SW480 (cell line): ENCODE measurements at regions not wholly inside any gene's neighbourhood (a gene's known extent, or its start where the extent isn't known, plus 50 kb on each side); places are given as distances from the start of the nearest gene placed in this dataset.
A peak's percentile ranks its signal among the peaks of the same experiment; 100 is the strongest.

Source experiments
- DNase-seq: peaks from one replicate; pipeline ENCODE4 v3.0.0-alpha.2; 2016; ENCODE audit warnings: low spot score

DNA sequence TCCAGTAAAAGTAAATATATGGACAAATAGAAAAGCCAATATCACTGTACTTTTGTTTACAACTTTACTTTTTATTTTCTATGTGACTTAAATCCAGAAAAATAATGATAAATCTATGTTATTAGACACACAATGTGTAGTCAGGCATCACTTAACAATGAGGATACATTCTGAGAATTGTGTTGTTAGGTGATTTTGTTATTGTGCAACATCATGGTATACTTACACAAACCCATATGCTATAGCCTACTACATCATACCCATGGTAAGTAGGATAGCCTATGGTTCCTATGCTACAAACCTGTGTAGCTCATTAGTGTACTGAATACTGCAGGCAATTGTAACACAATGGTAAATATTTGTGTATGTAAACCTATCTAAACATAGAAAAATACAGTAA lies 781.7 kb upstream of the GHITM start:
- no peak for DNase-seq

DNA sequence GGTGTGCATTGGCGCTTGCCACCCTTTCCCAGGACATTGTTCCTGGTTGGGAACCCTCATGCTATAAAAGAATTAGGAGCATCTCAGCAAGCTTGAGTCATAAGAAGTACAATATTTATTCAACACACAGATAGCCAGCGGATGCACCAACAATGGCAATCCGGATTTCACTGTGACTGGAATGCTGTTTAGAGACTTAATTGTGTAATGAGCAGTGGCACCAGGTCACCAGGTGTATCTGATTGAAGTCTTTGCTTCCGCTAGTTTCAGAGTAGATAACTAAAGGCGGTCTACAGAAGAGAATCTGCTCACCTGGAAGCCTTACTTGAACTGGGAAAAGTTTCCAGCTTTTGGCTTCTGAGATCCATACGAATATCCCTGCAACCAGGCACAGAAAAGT lies 772.3 kb upstream of the GHITM start:
- no peak for DNase-seq

DNA sequence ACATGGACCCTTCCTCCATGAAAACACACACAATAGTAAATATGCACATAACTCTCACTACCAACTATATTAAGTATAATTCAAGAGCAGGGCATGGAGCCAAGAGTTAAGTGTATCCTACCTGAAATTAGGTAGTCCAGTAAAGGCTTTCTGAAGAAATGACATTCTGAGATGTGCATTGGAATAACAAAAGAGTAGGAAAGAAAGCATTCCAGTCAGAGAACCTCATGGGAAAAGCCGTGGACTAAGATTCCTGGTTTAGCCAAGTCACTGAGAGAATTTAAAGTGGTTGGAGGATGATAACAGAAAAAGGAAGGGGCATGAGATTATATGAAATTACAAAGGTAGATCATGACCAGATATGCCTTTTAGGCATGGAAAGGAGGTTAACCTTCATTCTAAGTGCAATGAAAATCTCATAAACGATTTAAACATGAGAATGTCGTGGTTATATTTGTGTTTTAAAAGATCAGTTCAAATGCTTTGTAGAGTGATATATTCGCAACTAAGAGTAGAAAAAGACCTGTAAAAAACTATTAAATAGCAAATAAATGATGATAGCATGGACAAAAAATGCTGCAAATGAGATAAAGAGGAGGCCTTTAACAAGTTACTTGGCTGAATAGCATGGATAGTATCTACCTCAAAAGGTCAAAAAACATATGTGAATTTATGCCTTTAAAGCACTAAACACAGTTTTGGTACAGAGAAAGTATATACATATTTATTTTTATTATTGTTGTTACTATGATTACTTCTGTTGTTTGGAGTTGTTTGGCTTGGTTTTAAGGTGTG lies 767.4 kb upstream of the GHITM start:
- DNase-seq: no peak

DNA sequence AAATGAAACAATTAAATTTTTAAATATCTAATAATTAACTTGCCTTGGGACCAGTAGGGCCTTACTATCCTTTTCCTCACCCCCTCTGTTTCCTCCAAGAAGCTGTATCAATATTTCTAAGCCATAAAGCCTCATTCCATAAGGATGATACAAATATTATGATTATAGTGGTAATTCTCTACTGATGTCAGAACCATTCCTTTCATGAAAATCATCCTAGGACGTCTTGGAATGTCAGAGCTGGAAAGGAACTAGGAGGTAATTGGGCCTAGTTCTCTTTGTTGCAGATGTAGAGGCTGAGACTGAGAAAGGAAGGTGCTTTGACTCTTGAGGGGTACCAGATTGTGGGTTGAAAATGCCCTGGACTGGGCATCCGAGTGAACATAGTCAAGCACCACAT lies 766.7 kb upstream of the GHITM start:
- DNase-seq: no peak

DNA sequence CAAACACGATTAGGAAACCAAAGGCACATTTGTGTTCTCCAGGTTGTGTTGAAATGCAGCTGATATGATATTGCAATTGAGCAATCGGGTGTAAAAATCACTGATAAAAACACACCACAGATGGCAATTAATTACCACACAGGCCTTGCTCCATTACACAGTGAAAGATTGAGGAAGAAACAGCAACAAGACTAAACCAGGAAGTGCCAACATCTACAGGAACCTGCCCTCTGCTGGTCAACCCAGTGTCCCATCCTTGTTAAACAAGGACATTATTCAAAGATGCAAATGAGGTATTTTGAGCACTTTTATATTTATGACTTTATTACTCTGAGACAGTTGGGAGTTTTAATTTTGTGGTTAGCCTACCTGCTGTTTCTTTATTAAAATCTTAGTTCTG lies 765.6 kb upstream of the GHITM start:
- peak; percentile 6 for DNase-seq

GRCh38 chr10:83374741-83375140 lies 764.6 kb upstream of the GHITM start:
- no peak for DNase-seq

GRCh38 chr10:83375274-83375673 lies 764.0 kb upstream of the GHITM start:
- DNase-seq: no peak

DNA sequence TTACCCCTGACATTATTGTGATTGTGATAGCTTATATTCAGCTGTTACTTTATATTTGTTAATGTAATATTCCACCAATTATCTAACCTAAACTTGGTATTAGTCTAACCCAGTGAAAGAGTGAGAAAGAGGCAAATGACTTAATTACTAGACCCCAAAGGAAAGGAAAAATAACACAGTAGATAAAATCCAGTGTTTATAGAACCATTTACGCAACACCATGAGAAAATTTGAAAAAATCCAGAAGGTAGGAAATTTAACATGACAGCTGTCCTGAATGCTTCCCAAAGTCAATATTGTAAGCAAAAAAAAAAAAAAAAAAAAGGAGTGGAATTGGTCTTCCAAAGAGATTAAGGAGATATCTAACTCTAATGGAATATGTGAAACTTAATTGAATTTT lies 741.5 kb upstream of the GHITM start:
- no peak for DNase-seq

GRCh38 chr10:83410570-83410969 lies 728.7 kb upstream of the GHITM start:
- no peak for DNase-seq

GRCh38 chr10:83425306-83425705 lies 714.0 kb upstream of the GHITM start:
- no peak for DNase-seq

DNA sequence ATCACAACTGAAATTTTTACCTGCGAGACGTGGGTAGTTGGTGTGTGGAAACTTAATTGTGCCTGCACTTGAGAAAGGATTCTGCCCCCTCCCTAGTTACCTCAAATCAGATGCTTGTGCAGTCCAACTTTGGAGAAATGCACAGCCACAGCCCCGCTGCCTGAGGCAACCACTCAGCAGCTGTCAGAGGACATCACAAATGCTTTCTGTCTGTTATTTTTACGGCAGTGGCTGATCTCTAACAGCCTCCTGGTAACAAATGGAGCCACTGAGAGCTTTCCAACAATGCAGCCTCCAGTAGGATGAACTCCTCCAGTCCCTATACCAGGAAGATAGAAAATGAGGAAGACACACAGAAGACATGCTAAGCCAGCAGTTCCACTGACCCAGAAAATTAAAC lies 712.2 kb upstream of the GHITM start:
- DNase-seq: no peak

- peak; percentile 29 for DNase-seq
Measured at GRCh38 chr10:83432261-83433045, 706.9 kb upstream of the GHITM start.

DNA sequence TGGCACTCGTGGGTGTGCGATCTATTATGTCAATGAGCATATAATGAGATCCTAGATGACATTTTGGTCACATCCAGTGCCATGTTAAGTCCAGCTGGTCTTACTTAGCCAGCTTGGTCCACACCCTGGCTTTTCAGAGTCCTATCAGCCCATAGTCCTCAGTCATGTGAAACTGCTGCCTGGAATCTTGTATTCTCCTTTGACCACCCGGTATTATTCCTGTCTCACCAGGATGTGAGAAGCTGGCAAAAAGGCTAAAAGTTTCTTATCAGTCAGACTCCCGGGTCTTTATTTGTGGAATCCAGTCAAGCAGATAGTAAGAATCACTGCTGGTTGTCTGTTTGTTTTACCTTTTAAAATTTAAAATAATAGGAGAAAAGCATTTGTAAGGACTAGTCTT lies 705.6 kb upstream of the GHITM start:
- no peak for DNase-seq

- no peak for DNase-seq
Measured at GRCh38 chr10:83448013-83448412, 691.3 kb upstream of the GHITM start.

DNA sequence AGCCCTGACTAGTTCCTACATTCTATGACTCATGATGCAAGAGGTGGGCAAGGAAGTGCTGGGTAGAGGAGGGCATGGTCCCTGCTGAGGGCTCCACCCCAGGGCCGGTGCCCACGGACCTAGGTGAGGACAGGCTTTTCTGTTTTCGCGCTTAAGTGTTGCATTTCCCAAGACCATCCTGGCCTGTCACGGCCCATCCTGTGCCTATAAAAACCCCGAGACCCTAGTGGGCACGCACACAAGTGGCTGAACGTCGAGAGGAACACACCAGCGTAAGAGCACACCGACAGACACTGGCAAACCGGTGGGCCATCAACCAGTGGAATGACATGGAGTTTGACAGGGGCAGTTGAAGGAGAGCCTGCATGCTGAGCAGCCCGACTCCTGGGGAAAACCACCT lies 680.7 kb upstream of the GHITM start:
- DNase-seq: no peak

DNA sequence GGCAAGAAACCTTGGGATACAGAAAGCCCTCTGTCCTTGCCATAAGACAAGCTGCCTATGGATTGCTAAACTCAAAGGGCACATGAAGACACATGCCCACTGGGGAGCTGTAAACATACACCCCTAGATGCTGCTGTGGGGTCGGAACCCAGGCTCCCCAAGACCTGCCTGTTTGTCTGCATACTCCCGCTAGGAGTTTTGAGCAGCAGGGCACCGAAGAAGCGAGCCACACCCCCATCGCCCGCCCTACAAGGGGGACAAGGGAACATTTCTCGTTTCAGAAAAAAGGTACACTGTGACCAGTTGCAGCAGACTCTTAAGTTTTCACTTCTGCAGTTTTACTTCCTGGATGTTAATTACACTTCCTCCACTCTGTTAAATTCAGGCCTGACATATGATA lies 680.2 kb upstream of the GHITM start:
- DNase-seq: no peak

DNA sequence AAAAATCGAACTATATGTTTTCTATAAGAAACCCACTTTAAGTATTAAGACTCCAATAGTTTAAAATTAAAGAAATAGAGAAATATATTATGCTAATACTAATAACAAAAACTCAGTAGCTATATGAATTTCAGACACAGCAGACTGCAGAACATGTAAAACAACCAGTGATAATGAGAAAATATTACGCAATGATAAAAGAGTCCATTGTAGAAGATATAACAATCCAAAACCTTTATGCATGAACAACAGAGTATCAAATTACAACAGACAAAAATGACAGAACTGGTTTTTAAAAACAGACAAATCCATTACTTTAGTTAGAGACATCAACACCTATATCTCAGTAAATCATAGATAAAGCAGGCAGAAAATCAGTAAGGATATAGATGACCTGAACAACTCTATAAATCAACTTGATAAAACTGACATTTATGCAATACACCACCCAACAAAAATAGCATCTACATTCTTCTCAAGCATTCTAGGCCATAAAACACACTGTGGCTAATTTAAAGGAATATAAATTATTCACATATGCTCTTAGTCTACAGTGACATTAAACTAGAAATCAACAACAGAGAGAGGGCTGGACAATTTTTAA lies 669.5 kb upstream of the GHITM start:
- DNase-seq: no peak

DNA sequence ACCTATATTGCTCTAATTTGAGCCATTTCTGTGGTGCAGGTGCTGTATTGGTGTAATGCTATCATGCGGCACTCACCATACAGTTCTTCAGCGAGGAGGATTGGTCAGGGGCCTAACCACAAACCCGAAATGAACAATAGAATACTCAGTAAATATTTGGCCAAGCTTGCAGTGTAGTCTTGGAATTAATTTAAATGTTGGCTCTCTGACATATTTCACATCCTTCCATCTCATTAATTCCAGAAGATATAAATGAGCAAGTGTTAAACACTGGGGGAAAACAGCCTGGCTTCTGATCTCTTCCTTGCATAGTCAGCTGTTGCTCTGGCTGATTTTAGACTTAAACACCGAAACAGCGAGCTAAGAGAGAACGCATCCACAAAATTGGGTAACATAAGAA lies 663.1 kb upstream of the GHITM start:
- no peak for DNase-seq

DNA sequence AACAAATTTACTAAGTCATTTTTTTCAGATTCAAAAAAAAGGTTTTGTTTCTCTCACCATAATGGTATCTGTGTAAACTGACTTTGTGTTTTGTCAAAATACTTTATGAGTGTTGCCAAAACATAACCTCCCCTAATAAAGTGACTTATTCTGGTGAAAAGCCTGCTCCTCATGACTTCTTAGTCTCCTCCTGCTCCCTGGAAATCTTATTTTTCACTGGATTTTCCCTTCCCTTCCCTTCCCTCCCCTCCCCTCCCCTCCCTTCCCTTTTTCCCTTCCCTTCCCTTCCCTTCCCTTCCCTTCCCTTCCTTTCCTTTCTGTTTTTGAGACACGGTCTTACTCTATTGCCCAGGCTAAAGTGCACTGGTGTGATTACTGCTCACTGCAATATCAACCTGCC lies 650.1 kb upstream of the GHITM start:
- DNase-seq: no peak

DNA sequence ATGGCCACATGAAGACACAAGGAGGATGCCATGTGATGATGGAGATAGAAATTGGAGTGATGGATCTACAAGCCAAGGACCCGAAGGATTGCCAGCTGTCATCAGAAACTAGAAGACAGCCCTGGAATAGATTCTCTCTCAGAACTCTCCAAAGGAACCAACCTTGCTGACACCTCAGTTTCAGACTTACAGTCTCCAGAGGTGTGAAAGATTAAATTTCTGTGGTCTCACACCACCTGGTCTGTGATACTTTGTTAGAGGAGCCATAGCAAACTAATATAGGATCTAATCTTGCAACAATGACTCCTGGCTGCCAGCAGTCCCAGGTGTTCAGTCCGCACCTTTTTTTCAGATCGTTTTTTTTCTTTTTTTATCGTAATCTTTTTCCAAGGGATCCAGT lies 647.3 kb upstream of the GHITM start:
- DNase-seq: no peak

GRCh38 chr10:83512681-83513080 lies 626.6 kb upstream of the GHITM start:
- no peak for DNase-seq

- DNase-seq: no peak
Measured at GRCh38 chr10:83515001-83515400, 624.3 kb upstream of the GHITM start.

GRCh38 chr10:83516788-83517187 lies 622.5 kb upstream of the GHITM start:
- no peak for DNase-seq
